Forelimb muscle (tissue), 1 donor: ENCODE measurements at regions not wholly inside any gene's neighbourhood (a gene's known extent, or its start where the extent isn't known, plus 50 kb on each side); places are given as distances from the start of the nearest gene placed in this dataset.

ENCODE experiments used
- DNase-seq: peaks from one replicate; pipeline ENCODE4 v3.0.0-alpha.2; 2013; ENCODE audit warnings: low read depth

DNA sequence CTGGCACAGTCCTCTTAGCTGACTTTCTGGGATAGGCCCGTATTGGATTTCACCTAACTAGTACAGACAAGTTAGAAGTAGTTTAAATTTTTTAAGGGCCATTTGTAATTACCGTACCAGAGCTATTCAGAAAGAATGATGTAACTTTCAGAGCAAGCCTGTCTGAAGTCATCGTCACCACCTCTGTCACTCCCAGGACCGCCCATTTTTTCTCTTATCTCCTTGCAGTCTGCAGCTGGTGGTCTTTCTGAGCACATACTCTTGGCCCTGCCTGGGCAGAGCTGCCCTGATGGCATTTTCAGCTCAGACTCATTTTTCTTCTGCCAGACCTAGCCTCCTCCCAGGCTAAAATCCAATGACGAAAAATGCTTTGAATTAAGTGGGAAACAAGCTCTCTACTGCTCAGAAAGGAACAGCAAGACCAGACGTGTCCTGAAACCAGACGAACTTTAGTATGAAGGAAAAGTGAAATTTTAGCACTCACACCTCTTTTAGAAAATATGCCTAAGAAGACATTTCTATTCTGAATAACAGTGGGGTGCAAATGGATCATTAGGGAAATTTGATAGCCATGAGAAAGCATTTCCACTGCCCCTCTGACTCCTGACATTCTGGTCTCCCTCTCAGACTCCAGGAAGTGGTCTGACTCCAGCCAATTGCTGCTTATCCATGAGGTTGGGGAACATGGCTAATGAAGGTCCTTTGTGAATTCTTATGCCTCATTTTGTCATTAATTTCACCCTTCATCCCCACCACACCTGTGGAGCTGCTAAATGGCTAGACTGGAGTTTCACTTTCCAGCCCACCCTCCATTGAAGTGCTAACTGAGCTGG lies 162.4 kb upstream of the GYPA start:
- no peak for DNase-seq

- DNase-seq: no peak
These were observed 163.5 kb upstream of the GYPA start for GRCh38 chr4:144304025-144304424.

DNA sequence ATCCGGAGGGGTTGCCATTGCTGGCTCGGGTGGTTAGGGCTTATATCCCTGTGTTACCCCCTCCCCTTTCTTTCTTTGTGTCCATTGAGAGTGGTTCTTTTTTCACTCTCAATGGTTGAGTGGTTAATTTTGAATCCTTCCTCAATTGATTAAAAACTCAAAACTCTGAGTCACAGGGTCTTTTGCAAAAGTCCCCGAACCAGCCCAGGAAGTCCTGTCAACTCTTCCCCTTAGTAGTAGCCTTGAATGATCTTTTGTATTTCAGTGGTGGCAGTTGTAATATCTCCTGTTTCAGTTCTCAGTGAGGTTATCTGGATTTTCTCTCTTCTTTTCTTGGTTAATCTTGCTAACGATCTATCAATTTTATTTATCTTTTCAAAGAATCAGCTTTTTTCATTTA lies 170.0 kb upstream of the GYPA start:
- DNase-seq: no peak

DNA sequence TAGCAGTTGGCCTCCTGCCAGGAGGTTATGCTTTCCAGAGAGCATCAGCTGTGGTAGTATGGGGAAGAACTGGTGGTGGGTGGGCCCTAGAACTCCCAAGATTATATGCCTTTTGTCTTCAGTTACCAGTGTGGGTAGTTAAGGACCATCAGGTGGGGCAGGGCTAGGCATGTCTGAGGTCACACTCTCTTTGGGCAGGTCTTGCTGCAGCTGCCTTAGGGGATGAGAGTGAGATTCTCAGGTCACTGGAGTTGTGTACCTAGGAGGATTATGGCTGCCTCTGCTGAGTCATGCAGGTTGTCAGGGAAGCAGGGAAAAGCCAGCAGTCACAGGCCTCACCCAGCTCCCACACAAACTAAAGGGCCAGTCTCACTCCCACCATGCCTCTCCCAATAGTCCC lies 172.9 kb upstream of the GYPA start:
- no peak for DNase-seq

- DNase-seq: no peak
These were observed 176.4 kb upstream of the GYPA start for GRCh38 chr4:144316869-144317268.

DNA sequence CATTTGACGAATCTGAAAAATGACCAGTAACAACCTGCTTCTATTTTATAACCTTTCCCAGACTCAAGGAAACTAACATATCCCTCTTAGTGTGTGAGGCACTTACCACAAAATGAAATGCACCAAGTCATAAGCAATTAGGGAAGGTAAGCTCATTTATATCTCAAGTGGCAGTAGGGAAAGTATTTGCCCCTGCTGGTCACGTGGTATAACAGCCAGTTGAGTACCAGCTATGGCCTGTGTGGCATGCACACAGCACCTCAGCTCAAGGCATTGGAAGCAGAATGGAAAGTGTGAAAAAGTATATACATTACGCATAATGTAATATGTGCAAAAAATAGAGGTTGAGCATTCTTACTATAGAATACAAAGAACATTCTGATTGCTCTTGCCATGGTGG lies 178.3 kb upstream of the GYPA start:
- no peak for DNase-seq

DNA sequence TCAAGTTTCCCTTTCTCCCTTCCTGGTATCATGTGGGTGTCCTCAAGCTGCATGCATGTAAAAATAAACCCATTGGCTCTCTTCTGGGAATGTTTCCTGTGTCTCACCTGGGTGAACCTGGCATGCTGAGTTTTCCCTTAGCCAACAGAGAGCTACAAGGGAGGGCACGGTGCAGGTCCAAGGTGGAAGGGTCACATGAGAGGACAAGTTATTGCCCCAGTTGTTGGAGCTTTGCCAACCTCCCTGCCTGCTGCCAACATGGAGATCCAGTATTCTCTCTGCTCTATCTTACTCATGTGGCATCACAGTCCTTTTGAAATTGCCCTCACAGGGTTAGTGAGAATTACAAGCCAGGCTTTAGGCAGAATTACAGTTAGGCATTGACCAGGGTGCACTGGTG lies 196.1 kb upstream of the GYPA start:
- DNase-seq: no peak

- DNase-seq: no peak
These were observed 197.6 kb upstream of the GYPA start for GRCh38 chr4:144338148-144338547.

GRCh38 chr4:144338834-144339233 lies 198.3 kb upstream of the GYPA start:
- DNase-seq: no peak

DNA sequence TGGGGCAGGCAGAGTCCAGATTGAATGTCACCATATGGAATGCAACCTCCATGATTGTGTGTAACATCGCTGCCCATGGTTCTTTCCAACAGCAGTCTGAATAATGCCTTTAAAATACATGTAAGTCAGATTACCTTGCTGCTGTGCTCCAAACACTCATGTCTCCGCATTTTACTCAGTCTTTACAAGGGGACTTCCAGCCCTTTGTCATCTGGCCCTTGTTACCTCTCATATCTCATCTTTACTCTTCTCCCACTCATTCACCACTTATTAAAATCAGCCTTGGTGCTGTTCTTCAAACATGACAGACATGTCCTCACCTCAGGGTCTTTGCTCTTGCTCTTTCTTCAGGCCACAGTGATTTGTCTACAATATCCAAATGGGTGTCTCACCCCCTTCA lies 200.4 kb upstream of the GYPA start:
- no peak for DNase-seq

- no peak for DNase-seq
These were observed 202.6 kb upstream of the GYPA start for GRCh38 chr4:144342949-144343760.

- no peak for DNase-seq
These were observed 206.6 kb upstream of the GYPA start for GRCh38 chr4:144347121-144347520.

- no peak for DNase-seq
These were observed 210.2 kb upstream of the GYPA start for GRCh38 chr4:144350706-144351105.

GRCh38 chr4:144351306-144351705 lies 210.8 kb upstream of the GYPA start:
- DNase-seq: no peak

DNA sequence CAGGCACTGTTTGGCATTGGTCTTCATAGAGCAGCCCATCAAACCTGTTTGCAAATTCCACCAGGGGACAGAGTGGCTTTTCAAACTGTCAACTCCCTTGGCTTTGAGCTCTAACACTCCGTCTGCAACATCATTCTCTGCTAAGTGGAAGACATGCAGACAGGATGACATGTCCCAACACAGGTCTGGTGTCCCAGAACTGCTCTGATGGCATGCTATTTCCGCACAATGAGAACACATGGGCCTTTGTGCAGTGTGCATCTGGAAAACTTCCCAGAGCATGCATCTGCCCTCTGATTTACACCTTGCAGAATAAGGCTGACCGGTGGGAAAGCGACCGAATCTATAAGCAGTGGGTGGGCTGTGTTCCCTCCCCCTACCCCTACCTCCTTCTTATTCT lies 212.8 kb upstream of the GYPA start:
- DNase-seq: no peak

DNA sequence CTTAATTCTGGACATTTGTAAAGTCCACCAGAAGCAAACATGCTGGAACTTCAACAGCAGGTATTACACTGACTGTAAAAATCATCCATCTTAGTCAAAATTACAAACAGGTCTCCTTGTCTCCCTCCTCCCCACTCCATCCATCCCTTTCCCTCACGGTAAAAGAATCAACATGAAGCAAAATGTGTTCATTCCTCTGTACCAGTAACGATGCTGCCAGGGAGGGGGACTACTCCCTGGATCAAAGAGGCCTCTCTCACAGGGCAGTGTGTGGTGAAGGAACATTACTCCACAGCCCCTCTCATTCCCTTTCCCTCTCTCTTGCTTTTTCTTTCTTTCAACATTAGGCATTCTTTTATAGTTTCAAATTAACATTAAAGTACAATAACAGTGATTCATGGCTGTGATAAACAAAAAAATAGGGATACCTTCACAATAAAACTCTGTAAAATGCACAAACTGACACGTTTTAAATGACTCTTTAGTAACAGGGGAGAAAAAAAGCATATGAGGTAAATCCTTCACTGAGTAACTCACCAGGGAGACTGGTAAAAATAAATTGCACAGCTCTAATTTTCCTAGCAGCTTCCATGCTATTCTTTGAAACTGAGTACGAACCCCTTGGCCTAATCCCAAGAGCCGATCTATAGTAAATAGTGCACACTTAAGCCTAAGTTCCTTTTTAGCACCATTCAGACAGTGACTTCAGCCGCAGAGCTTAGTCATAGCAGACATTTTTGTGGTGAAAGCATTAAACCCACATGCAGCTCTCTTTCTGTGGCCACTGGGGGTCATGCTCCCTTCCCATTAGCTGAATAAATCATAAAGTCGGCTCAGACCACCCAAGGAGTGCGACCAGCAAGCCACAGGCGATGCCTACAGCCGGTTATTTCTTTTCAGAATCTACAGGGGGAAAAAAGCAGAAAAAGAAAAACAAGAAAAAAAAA lies 215.6 kb upstream of the GYPA start:
- no peak for DNase-seq

GRCh38 chr4:144356941-144357381 lies 216.4 kb upstream of the GYPA start:
- DNase-seq: no peak

DNA sequence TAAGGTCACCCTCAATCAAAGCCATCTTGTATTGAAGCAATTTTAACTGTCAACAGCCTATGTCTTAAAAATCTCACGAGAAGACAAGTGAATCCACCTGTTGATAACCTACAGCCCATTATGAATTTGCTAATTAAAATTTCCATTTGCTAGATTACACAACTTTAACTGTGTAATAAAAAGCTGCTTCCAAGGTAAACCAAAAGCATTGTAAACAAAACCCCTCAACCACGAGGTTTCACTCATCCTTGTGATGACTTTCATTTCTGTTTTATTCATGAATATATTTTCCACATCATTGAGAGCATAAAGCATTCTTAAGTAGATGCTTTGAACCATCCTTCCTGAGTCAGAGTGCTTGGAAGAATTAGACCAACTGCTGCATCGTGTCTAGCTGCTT lies 217.5 kb upstream of the GYPA start:
- DNase-seq: no peak

DNA sequence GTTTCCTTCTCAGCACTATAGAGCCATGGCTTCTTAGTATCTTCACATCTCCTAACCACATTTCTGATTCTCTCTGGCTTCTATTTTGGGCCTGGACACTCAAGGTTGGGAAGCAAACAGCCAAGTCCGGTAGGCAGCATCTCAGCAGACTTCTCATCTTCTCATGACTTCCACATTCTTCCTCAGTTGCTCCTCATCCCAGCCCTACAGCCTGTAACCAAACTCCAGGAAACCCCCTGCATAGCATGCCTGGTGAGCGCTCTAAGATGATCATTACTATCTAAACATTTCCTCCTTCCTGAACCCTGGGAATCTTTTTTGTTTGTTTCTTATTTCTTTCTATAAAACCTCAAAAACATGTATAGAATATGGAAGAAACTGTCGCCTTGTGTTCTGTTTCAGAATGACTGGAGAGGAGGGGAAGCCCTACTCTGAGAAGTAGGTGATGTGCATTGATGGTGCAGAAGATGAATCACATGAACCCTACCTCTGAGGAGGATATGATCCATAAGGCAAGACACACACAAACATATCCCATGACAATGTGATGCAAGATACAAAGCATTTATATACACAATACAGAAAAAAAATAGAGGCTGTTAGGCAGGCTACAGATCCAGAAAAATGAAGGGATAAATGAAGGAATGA lies 219.8 kb upstream of the GYPA start:
- DNase-seq: no peak

DNA sequence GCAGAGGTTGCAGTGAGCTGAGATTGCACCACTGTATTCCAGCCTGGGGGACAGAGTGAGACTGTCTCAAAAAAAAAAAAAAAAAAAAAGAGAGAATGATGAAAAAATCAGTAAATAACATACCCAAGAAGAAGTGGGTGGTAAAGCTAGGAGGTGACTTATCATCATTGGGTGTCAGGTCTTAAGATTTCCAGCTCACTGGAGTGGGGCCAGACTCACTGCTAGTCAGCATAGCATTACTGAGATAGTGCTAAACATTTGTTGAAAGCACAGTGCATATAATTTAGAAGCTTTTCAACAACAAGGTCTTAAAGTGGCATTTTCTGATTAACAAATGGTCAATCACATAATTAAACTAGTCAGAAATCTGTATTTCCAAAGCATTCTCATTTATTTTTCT lies 221.8 kb upstream of the GYPA start:
- no peak for DNase-seq

- DNase-seq: no peak
These were observed 223.4 kb upstream of the GYPA start for GRCh38 chr4:144363890-144364289.
